ENCODE measurements at regions not wholly inside any gene's neighbourhood (a gene's known extent, or its start where the extent isn't known, plus 50 kb on each side); places are given as distances from the start of the nearest gene placed in this dataset.

DNA sequence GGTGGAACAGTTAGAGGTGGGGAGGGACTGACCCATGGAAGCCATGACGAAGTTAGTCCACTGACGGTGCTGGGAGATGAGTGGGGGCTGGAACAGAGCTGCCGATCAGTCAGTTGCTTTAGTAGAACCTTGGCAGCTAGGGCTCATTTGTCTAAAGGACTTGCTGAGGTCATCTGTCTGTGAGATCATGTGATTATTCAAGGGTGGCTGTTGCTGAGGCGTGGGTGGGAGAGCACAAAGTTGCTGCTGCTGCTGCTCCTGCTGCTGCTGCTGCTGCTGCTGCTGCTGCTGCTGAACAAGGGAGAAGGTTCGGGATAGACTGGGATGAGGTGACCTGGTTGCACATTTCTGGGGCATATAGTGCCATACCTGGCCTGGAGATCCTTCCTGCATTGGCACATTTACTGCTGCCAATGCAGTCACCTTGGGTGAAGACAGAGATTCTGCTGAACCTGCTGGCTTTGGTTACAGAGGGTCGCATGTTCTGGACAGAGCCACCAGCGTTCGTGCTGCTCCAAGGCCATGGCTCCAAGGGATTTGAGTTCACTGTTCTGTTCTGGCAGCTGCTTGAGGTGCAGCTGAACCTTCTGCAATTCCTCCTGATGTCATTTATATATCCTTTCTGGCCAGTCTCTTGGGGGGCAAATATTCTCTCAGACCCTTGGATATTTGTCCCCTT, 840.5 kb downstream of the HACE1 start:
- no peak for DNase-seq

DNA sequence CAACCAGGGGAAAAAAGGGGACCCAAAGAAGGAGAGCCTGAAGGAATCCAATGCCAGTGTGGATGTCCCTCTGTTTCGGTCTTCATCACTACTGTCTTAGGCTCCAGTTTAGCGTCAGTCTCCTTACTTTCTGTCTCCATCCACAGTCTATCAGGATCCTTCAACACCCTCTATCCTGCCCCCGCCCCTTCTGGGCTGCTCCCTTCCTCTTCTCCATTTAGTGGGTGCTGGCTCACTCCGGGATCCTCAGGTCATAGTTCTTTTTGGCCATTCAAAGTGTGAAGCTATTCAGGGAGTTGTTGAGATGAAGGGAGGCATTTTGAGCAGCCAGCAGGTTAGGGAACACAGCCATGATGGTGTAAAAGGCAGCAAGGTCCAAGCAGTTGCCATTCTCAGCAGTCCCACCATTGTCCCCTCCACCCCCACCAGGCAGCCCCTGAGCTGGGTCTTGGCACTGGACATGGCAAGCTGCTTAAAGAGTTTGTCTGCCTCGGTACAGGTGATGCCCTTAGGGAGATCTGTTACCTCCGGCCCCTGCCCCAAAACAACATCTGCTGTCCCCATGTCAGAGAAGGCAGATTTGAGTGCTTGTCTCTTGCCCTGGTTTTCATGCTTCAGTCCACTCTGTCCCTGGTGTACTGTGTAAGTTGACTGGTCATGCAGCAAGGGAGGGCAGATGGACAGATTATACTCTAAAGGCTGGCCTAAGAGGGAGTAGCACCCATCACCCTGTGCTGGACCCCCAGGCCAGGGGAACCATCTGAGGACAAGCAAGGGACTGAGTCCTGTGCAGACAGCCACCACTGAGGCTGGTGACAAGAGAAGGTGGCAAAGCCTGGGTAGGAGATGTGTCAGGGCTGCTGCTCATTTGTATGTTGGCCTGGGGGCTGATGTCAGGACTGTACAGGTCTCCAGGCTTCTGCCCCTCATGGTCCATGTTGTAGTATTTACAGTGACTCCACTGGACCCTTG, 842.0 kb downstream of the HACE1 start:
- no peak for DNase-seq

DNA sequence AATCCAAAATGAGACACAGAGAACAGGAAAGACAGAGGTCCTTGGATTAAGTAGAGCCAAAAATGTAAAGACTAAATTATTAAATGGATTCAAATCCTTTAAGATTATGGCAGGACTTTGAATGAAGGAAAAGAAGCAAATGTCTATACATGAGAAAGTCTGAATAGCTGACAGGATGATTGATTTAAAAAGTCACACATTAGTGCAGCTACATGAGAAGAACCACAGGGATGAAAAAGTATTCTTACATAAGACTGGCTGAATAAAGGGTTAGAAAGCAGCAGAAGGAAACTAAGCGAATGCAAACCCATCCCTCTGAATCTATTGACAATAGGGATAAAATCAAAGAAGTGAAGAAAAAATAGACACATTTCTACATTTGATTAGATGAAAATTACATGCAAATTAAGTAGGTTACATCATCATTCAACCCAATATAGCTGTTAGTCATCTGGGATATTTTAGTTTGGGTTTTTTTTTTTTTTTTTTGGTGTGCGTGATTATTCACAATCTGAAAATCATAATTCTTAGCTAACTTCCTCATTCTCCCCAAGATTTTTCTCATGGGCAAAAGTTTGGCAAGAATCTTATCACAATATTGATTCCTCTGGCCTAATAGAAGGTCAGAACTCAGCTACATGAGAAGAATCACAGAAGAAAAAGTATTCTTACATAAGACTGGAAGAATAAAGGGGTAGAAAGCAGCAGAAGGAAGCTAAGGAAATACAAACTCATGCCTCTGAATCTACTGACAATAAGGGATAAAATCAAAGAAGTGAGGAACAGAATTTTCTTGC, 845.4 kb downstream of the HACE1 start:
- no peak for DNase-seq

DNA sequence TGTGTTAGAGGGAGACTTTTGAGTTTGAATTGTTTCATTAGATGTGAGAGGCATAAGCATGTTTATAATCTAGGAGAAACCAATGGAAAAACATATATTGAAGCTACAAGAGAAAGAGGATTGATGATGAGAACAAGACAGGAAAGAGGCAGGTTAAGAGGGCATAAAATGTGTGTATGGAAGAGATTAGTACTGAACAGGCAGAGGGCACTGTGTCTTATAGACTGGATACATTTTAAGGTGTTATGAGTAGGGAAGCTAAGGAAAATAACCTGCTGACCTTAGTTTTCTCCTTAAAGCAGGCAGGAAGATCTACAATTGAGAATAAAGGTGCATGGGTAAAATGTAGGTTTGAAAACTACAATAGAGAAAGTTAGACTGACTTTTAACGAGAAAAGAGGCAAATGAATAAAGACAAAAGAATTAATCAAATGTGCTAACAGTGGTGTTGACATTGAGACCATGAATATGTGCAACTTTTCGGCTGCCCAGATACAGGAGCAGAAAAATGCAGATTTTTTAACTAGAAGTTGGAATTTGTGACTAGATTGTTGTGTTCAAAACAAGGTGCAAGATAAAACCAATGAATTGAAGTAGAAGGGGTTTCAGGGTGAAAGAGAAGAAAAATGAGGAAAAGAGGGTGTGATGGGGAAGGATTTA, 846.3 kb downstream of the HACE1 start:
- no peak for DNase-seq

DNA sequence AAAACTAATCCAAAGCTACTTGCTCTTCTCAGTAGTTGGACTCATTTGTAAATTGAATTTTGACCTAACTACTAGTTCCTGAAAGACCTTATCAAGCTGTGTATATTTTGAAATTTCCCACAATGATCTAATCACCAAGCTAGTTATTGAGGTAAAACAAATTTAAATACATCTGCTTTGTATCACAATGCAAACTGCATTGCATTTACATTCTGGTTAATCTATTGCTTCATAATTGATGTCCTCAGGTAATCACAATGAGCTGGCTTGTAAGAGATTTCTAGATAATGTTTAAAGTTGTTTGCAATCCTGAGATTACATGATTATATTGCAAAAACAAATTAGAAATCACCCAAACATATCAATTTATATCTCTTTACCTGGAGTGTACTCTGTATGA, 848.8 kb downstream of the HACE1 start:
- DNase-seq: no peak

DNA sequence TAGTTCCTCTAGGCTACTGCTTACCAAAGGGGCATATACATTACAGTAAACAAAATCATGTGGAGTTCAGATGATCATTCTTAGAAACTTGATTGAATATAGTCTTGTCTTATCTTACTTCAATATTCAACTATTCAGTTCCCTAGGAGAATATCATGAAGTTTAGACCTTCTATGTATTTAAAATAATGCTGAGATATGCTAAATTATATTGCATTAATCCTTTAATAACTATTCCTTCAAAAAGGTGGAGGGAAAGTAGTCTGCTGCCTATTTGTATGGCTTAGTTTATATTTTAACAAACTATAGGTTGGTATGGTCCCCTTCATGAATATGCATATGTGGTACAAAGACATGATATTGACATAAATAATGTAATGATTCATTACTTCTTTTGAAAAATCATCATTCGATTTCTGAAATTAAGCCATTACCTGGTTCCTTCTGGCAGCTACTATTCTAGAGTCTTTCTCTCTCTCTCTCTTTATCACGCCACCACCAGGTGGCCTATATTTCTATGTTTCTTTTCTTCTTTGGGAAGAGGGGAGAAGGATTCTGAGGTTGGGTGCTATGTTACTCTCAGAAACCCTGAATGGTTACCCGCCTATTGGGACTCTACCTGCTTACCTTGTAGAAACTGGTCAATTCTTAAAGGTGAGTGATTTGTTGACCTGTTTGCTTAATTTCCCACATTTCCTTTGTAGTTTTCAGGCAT, 855.8 kb downstream of the HACE1 start:
- DNase-seq: no peak

DNA sequence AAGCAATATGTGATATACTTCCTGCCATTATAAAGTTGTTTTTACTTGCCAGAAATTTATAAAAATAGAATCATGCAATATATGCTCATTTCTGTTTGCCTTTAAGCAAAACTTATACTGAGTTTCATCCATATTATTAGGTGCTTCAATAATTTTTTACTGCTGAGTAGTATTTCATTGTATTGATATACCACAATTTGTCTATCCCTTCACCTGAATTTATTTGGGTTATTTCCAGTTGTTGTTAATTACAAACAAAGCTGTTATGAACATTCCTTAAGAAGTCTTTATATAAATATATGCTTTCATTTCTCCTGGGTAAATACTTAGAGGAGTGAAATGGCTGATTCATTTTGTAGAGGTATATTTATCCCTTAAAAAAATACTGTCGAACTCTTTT, 864.1 kb downstream of the HACE1 start:
- DNase-seq: no peak

DNA sequence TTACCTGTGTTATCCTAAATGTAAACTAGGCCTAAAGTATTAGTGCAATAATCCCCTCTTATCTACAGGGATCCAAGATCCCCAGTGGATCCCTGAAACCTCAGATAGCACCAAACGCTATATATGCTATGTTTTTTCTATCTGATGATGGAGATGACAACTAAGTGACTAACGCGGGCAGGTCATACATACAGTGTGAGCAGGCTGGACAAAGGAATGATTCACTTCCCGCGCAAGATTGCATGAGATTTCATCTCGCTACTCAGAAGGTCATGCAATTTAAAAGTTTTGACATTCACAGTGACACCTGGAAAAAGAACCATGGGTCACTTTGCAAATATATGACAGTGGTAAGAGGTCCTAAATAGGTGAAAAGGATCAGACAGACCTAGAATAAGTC, 875.9 kb downstream of the HACE1 start:
- no peak for DNase-seq

DNA sequence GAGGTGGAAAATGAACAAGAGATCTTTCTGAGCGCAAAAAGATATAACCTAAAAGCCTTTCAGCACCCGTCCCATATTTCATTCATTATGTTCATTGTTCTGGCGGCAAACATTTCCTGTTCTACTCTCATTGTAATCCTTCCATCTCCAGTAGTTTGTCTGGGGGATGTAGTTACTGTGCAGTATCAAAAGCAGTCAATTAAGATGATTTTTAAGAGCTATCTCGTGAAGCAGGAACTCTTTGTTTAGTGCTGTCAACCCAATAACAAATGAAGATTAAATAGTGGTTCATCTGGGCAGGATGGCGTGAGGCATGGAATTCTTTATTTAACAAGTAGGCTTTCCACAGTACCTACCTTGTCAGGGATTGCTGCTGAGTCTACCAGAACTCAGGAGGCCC, 876.7 kb downstream of the HACE1 start:
- no peak for DNase-seq

DNA sequence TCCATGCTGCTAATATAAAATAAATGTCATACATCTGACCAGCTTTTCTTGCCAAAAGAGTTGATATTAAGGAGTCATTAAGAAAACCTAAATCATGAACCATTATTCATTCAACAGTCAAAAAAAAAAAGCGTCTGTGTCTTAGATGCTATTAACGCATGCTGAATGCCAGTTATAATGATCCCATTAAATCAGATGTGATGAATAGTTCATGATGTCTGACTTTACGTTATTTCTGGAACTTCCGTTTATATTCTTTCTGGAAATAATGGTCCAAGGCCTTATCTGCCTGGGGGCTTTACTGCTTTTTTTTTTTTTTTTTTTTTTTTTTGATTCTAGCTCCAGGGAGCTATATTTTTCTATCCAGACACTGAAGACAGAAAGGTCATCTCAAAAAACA, 877.1 kb downstream of the HACE1 start:
- DNase-seq: no peak

DNA sequence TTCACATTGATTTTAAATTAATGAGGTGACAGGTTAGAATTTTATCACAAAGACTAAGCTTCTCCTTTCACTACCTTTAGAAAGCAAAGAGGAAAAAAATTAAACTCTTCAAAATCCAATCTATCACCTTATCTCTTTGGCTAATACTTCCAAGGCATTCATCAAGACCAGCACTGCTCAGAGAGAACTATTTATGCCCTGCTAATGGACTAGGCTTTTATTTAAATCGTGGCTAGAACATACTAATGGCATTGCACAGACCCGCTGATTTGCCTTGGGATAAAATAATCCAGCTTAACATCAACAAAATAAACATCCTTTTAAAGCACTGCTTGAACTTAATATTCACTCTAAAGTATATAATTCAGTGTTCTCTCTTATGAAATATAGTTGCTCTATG, 880.4 kb downstream of the HACE1 start:
- no peak for DNase-seq

DNA sequence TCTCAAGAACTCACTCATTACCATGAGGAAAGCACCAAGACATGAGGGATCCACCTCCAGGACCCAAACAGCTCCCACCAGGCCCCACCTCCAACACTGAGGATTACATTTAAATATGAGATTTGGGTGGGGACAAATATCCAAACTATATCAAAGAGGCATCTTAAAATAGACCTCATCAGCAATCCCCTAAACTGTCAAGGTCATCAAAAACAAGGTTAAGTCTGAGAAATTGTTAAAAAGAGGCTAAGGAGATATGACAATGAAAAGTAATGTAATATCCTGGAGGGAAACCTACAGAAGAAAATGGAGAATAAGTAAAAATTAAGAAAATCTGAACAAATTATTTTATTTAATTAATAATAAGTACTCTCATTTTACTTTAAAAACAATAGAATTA, 922.3 kb downstream of the HACE1 start:
- DNase-seq: no peak

DNA sequence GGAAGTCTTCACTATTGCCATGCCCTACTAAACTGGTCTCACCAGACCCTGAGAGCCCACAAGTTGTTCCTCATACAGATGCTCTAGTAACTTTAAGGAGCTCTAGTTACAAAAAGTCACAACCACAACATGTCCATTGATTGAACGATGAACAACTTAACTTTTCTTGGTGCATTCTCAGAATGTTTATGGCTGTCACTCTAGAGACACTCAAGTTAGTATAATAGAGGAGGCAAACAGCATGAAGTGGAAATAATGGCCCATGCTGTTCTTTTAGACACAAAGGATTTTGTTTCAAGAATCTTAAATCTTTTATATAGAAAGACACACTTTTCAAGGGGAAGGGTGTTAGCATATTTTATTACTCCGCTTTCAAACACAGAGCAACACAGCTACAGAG, 934.4 kb downstream of the HACE1 start:
- no peak for DNase-seq

DNA sequence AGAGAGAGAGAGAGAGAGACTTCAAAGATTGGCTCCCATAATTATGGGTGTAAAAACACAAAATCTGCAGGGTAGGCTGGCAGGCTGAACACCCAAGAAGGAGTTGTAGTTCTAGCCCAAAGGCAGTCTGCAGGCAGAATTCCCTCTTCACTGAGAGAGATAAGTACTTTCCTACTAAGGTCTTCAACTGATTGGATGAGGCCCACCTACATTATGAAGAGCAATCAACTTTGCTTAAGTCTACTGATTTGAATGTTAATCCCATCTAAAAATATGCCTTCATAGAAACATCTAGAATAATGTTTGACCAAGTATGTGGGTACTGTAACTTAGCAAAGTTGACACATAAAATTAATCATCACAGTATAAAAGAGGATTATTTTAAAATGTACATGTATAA, 949.7 kb downstream of the HACE1 start:
- DNase-seq: no peak

DNA sequence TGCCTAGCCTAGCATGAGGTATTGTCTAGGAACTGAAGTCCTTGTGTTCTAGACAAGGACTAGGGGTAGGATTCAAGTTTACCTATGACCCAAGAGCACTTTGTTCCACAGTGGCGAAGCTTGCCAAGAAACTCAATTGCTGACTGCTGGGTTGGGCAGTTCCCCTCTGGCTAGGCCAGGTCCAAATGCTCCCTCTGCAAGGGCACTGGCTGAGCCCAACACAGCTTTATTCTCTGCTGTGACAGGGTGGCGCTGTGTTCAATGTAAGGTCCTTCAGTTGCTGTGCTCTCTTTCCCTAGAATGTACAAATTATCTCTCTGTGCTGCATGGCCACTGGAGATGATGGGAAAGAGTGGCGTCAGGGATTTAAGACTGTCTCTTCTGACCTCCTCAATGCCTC, 950.8 kb downstream of the HACE1 start:
- DNase-seq: no peak

DNA sequence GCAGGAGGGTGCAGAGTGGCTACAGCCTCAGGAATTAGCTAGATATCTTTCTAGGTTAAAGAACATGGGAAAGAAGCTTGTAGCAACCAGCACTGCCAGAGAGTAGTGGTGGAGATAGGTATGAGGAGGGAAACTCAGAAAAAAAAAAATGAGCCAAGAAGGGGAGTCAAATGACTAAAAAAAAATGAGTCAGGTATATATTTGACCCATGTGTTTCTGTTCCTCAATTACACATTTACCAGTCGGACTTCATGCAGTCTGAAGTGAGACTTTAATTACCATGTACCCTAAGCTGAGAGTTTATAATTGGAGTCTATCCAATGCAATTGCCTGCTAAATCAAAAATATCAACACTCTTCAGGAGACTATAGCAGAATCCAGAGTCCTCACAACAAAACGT, 964.6 kb downstream of the HACE1 start:
- DNase-seq: no peak

DNA sequence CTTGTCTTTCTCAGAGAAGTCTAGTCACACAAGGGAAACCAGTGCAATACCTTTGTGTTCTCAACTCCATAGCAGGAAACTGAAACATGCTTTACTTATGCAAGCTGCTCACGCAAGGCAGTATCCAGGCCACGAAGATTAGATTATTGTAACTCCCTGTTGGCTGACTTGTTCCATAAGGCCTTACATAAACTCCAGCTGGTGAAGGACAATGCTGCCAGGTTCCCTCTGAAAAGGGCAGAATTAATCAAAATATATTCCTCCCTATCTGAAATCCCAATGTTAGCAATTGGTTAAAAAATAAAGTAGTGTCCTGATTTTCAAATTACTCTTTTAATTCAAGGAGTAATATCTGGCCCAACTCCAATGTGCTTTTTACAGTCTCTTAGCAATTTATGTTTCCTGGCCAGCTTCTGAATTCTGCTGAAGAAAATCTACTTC, 966.6 kb downstream of the HACE1 start:
- no peak for DNase-seq

DNA sequence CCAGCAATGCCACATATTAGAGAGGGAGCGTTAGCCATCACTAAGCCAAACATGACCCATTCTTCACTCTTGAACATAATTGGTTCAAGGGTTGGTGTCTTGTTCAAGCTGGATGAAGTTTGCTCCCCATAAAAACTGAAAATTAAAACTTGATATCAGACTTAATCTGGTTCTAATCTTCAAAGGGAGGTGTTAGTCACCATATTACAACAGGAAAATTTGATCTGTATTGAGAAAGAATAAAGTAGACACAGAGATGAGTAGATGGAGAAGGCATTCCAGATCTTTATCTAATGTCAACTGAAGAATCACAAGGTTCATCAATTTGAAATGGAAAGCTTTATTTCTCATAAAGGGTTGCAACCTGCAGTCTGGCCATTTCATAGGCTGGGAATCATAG, 972.8 kb downstream of the HACE1 start:
- no peak for DNase-seq

DNA sequence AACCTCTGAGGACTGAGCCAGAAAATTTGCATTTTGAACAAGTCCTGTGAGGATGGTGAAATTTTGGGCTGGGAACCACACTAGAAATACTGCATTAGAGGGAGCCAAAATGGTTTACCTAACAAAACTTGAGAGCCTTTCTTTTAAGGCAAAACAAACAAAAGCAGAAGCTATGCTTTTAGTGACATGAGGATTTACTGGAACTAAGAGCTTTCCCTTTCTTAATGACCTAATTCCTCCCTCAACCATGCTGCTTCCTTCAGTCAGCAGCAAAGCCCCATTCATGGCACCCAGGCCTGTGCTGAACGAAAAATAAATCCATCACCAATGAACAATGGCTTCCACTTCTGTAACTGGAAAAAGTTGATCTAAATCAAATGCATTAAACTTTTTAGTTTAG, 974.3 kb downstream of the HACE1 start:
- no peak for DNase-seq

DNA sequence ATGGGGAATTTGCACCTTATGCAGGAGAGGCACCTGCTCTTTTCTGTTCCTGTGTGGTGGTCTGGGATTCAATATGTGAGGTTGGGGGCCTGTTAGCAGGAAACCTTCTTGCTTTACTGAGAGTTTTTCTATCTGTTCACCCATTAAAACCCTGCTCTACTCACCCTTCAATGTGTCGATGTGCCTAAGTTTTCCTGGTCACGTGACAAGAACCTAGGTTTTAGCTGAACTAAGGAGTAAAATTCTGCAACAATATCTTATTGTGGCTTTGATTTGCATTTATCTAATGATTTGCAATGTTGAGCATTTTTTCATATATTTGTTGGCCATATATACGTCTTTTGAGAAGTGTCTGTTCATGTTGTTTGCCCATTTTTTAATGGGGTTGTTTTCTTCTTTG, 979.9 kb downstream of the HACE1 start:
- DNase-seq: no peak

DNA sequence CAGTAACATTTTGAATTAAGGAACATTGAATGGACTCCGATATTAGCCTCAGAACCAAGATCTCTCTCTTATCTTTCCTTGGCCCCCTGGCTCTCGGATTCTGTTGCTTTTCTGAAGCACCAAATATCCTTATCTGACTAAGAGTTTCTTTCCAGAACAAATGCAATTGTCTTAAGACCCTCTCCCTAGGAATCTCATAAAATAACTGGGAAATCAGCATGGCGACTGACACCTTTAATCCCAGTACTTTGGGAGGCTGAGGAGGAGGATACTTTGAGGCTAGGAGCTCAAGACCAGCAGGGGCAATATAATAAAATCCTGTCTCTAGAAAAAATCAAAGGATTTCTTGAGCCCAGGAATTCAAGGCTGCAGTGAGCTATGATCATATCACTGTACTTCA, 984.5 kb downstream of the HACE1 start:
- DNase-seq: no peak

DNA sequence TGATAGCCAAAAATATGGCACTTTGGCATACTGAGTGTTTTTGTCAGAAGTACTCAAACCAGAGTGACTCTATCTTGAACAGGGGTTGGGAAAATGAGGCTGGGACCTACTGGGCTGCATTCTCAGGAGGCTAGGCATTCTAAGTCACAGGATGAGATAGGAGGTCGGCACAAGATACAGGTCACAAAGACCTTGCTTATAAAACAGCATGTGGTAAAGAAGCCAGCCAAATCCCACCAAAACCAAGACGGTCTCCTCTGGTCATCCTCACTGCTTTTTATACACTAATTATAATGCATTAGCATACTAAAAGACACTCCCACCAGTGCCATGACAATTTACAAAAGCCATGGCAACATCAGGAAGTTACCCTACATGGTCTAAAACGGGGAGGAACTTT, 985.1 kb downstream of the HACE1 start:
- DNase-seq: no peak
